ENCODE measurements at regions not wholly inside any gene's neighbourhood (a gene's known extent, or its start where the extent isn't known, plus 50 kb on each side); places are given as distances from the start of the nearest gene placed in this dataset.

- TF ChIP-seq, protein P1, sequence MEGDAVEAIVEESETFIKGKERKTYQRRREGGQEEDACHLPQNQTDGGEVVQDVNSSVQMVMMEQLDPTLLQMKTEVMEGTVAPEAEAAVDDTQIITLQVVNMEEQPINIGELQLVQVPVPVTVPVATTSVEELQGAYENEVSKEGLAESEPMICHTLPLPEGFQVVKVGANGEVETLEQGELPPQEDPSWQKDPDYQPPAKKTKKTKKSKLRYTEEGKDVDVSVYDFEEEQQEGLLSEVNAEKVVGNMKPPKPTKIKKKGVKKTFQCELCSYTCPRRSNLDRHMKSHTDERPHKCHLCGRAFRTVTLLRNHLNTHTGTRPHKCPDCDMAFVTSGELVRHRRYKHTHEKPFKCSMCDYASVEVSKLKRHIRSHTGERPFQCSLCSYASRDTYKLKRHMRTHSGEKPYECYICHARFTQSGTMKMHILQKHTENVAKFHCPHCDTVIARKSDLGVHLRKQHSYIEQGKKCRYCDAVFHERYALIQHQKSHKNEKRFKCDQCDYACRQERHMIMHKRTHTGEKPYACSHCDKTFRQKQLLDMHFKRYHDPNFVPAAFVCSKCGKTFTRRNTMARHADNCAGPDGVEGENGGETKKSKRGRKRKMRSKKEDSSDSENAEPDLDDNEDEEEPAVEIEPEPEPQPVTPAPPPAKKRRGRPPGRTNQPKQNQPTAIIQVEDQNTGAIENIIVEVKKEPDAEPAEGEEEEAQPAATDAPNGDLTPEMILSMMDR (IDR thresholded peaks at IDR 0.05; ENCODE audit: unreplicated experiment in 3 of 3) = no peak
- Mint-ChIP-seq H3K27me3 (ENCODE audit: low read depth) (peaks cover 3% of the 10 kb centered on the region), H3K4me3 (no peak overlapping the region), H3K36me3 (ENCODE audit: low read depth) (no peaks in the 10 kb centered on the region), H3K9me3 (peaks cover 2% of the 10 kb centered on the region), H3K27ac (no peak overlapping the region), H3K4me1 (no peaks in the 10 kb centered on the region)
These were observed 53.0 kb downstream of the RASSF10 start for GRCh38 chr11:13062115-13062514.

- no peaks in the 10 kb centered on the region for H3K4me1 Mint-ChIP-seq
- H3K27ac Mint-ChIP-seq = peak overlapping the region; percentile 36 to 91 (median 54)
- H3K9me3 Mint-ChIP-seq = peaks cover 2% of the 10 kb centered on the region
- peaks cover 3% of the 10 kb centered on the region for H3K27me3 Mint-ChIP-seq (ENCODE audit: low read depth)
- TF ChIP-seq, protein P1 (IDR thresholded peaks at IDR 0.05; ENCODE audit: unreplicated experiment in 3 of 3) = no peak
- H3K4me3 Mint-ChIP-seq = no peak overlapping the region
- no peaks in the 10 kb centered on the region for H3K36me3 Mint-ChIP-seq (ENCODE audit: low read depth)
These were observed 55.5 kb downstream of the RASSF10 start for GRCh38 chr11:13064593-13064992.

DNA sequence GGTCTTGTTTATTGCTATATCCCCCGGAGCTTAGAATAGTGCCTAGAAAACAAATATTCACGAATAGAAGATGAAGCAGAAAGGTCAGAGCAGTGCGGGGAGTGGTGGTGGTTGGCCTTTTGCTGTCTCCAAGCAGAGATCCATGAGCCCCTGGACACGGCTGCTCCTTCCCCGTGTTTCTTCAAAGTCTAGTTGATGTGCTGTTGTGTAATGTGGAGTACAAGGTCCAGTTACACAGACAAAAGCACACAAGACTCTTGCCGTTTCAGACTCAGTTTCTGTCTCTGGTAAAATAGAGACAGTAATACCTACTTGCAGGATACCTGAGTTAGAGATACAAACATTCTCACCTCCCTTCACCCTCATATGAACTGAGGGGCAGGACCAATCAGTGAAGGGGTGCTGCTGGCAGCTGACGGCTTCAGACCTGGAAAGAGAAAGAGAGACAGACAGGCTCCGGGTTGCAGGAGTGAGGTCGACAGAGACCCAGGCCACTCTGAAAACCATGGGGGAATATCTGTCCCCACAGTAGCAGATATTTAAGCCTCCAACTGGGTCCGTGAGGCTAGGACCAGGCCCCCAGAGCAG lies 56.2 kb downstream of the RASSF10 start:
- TF ChIP-seq, protein P1 (IDR thresholded peaks at IDR 0.05; ENCODE audit: unreplicated experiment in 3 of 3) = no peak
- Mint-ChIP-seq H3K9me3 (peaks cover 2% of the 10 kb centered on the region), H3K27ac (peak overlapping the region; percentile 78 to 91 (median 79)), H3K27me3 (ENCODE audit: low read depth) (peaks cover 3% of the 10 kb centered on the region), H3K36me3 (ENCODE audit: low read depth) (no peaks in the 10 kb centered on the region), H3K4me1 (no peaks in the 10 kb centered on the region), H3K4me3 (no peak overlapping the region)

DNA sequence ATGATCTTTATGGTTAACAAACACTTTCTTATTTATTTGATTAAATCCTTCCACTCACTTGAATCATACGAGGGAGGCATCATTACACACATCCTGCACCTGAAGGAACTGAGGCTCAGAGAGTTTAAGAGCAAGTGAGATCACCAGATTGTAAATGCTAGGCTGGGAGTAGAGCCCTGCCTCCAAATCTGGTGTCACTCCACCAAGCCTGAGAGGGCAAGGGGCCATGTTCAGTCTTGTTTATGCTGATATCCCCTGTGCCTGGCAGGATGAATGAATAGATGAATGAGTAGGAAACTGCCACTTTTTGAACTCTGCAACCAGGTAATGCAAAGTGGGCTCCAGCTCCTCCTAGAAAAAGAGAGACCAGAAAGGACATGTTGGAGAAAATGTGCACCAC lies 59.1 kb downstream of the RASSF10 start:
- Mint-ChIP-seq H3K27ac (no peak overlapping the region), H3K27me3 (ENCODE audit: low read depth) (peaks cover 6% of the 10 kb centered on the region), H3K9me3 (peaks cover 2% of the 10 kb centered on the region), H3K4me3 (no peak overlapping the region), H3K4me1 (no peaks in the 10 kb centered on the region), H3K36me3 (ENCODE audit: low read depth) (no peaks in the 10 kb centered on the region)
- TF ChIP-seq, protein P1 (IDR thresholded peaks at IDR 0.05; ENCODE audit: unreplicated experiment in 3 of 3) = no peak

DNA sequence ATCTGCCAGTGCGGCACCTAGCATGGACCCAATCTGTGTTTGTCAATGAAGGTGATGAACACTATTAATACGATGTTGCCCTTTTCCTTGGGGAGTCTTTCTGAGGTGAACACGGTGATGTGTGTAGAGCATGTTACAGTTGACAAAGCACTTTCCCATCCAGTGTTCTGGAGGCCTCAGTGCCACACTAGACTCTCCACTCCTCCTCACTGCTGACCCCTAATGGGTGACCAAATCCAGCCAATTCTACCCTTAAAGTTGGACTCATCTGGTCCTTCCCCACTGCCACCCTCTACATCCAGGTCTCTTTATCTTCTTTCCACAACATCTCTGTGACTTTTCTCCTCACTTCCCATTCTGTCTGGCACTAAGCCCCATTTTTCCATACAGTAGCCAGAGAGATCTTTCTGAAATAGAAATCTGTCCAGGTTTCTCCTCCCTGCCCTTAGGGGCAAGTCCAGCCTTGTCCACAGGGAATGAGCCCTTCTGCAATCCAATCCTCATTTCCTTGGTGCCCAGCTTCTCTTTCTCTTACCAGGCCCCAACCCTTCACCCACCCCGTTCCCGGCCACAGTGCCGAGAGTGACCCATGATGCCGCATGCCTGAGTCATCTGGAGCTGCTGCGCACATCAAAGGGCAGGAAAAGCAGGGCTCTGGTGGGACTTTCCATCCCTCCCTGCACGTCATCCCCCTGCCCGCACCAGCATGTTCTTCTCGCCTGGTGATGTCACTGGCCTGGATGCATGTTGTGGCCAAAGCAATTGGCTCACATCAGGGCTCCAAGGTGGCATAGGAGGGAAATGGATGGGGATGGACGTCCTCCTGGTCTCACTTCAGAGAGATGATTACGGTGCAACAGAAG lies 64.2 kb downstream of the RASSF10 start:
- H3K9me3 Mint-ChIP-seq = no peaks in the 10 kb centered on the region
- no peak overlapping the region for H3K4me3 Mint-ChIP-seq
- TF ChIP-seq, protein P1 (IDR thresholded peaks at IDR 0.05; ENCODE audit: unreplicated experiment in 3 of 3) = no peak
- H3K4me1 Mint-ChIP-seq = no peaks in the 10 kb centered on the region
- no peaks in the 10 kb centered on the region for H3K36me3 Mint-ChIP-seq (ENCODE audit: low read depth)
- peaks cover 9% of the 10 kb centered on the region for H3K27me3 Mint-ChIP-seq (ENCODE audit: low read depth)
- no peak overlapping the region for H3K27ac Mint-ChIP-seq

Data from nephron (organoid).